SK-N-MC (cell line): ENCODE measurements at regions not wholly inside any gene's neighbourhood (a gene's known extent, or its start where the extent isn't known, plus 50 kb on each side); places are given as distances from the start of the nearest gene placed in this dataset.

Source experiments
- DNase-seq: peaks from one replicate; pipeline ENCODE4 v3.0.0-alpha.2; 2011; ENCODE audit warnings: low read depth, low spot score
- H3K27ac ChIP-seq: fragments of 200-600 bp; sonication (generic); 2 replicates; pipeline ENCODE4 v1.5.1; 2016; ENCODE audit warnings: mixed run types
- H3K36me3 ChIP-seq: fragments of 200-600 bp; sonication (generic); 2 replicates; pipeline ENCODE4 v1.6.1; 2017; ENCODE audit warnings: antibody characterized with exemption, low read length, mixed read lengths; ENCODE audit not compliant: insufficient read depth
- H3K4me3 ChIP-seq: fragments of 200-600 bp; sonication (generic); 2 replicates; pipeline ENCODE4 v1.5.1; 2016
- H3K9ac ChIP-seq: fragments of 200-600 bp; sonication (generic); 2 replicates; pipeline ENCODE4 v1.8.0; 2017; ENCODE audit warnings: mixed run types, mixed read lengths; ENCODE audit not compliant: insufficient read length
- H3K9me3 ChIP-seq: fragments of 200-600 bp; sonication (generic); 2 replicates; pipeline ENCODE4 v1.6.1; 2017; ENCODE audit warnings: low read depth, mild to moderate bottlenecking, antibody characterized with exemption, low read length, moderate library complexity, mixed read lengths
- EZH2 ChIP-seq: fragments of 200-600 bp; sonication (generic); IDR thresholded peaks from one replicate; pipeline ENCODE4 v1.6.1; 2017; ENCODE audit warnings: antibody characterized with exemption
- FOXP2 ChIP-seq: optimal IDR thresholded peaks from 2 replicates; pipeline ENCODE3; 2011; ENCODE audit warnings: mild to moderate bottlenecking, moderate library complexity; ENCODE audit not compliant: insufficient read depth; ENCODE audit errors: extremely low read length, control extremely low read depth
- POLR2AphosphoS5 ChIP-seq: IDR thresholded peaks from 2 replicates; pipeline ENCODE4 v1.6.1; 2012; ENCODE audit warnings: mild to moderate bottlenecking, low read depth, low read length, borderline replicate concordance

GRCh38 chr4:116400480-116400879, 684.9 kb downstream of the TRAM1L1 start:
- H3K36me3 ChIP-seq, result no peaks in the 10 kb centered on the region
- H3K27ac ChIP-seq, result no peak overlapping the region
- TF ChIP-seq POLR2AphosphoS5 (no peak), FOXP2 (no peak), EZH2 (no peak)
- H3K9me3 ChIP-seq, result no peaks in the 10 kb centered on the region
- H3K4me3 ChIP-seq, result no peak overlapping the region
- no peak overlapping the region for H3K9ac ChIP-seq
- no peak for DNase-seq

- Histone ChIP-seq H3K9me3 (no peaks in the 10 kb centered on the region), H3K9ac (no peak overlapping the region), H3K36me3 (no peaks in the 10 kb centered on the region), H3K27ac (no peak overlapping the region), H3K4me3 (no peak overlapping the region)
- no peak for DNase-seq
- TF ChIP-seq FOXP2, result no peak
- no peak for TF ChIP-seq POLR2AphosphoS5
- TF ChIP-seq EZH2, result no peak
These were observed 687.7 kb downstream of the TRAM1L1 start for GRCh38 chr4:116397714-116398113.

GRCh38 chr4:116397291-116397690, 688.1 kb downstream of the TRAM1L1 start:
- no peak for DNase-seq
- TF ChIP-seq FOXP2 (no peak), EZH2 (no peak), POLR2AphosphoS5 (no peak)
- H3K36me3 ChIP-seq, result no peaks in the 10 kb centered on the region
- H3K4me3 ChIP-seq, result no peak overlapping the region
- no peak overlapping the region for H3K9ac ChIP-seq
- no peak overlapping the region for H3K27ac ChIP-seq
- H3K9me3 ChIP-seq, result no peaks in the 10 kb centered on the region

- TF ChIP-seq FOXP2, result no peak
- no peak for TF ChIP-seq EZH2
- TF ChIP-seq POLR2AphosphoS5, result no peak
- Histone ChIP-seq H3K9me3 (no peaks in the 10 kb centered on the region), H3K27ac (no peak overlapping the region), H3K9ac (no peak overlapping the region), H3K4me3 (no peak overlapping the region), H3K36me3 (no peaks in the 10 kb centered on the region)
- DNase-seq, result no peak
These were observed 690.0 kb downstream of the TRAM1L1 start for GRCh38 chr4:116395408-116395807.

GRCh38 chr4:116391020-116391419, 694.4 kb downstream of the TRAM1L1 start:
- no peaks in the 10 kb centered on the region for H3K36me3 ChIP-seq
- no peak for TF ChIP-seq POLR2AphosphoS5
- TF ChIP-seq EZH2, result no peak
- TF ChIP-seq FOXP2, result no peak
- no peaks in the 10 kb centered on the region for H3K9me3 ChIP-seq
- no peak overlapping the region for H3K4me3 ChIP-seq
- no peak for DNase-seq
- no peak overlapping the region for H3K9ac ChIP-seq
- H3K27ac ChIP-seq, result no peak overlapping the region

GRCh38 chr4:116389139-116389538, 696.2 kb downstream of the TRAM1L1 start:
- no peak for DNase-seq

GRCh38 chr4:116387937-116388474, 697.4 kb downstream of the TRAM1L1 start:
- no peak overlapping the region for H3K4me3 ChIP-seq
- H3K9ac ChIP-seq, result no peak overlapping the region
- no peaks in the 10 kb centered on the region for H3K9me3 ChIP-seq
- no peak for DNase-seq
- no peak for TF ChIP-seq EZH2
- TF ChIP-seq FOXP2, result no peak
- TF ChIP-seq POLR2AphosphoS5, result no peak
- H3K27ac ChIP-seq, result no peak overlapping the region
- no peaks in the 10 kb centered on the region for H3K36me3 ChIP-seq

More at GRCh38 chr4:116389139-116389538, 696.2 kb downstream of the TRAM1L1 start:
- TF ChIP-seq FOXP2, result no peak
- TF ChIP-seq POLR2AphosphoS5, result no peak
- no peak for TF ChIP-seq EZH2
- Histone ChIP-seq H3K9me3 (no peaks in the 10 kb centered on the region), H3K36me3 (no peaks in the 10 kb centered on the region), H3K27ac (no peak overlapping the region), H3K9ac (no peak overlapping the region), H3K4me3 (no peak overlapping the region)

- no peak overlapping the region for H3K27ac ChIP-seq
- TF ChIP-seq POLR2AphosphoS5 (no peak), FOXP2 (no peak), EZH2 (no peak)
- H3K4me3 ChIP-seq, result no peak overlapping the region
- no peak for DNase-seq
- H3K9ac ChIP-seq, result no peak overlapping the region
- H3K36me3 ChIP-seq, result no peaks in the 10 kb centered on the region
- H3K9me3 ChIP-seq, result no peaks in the 10 kb centered on the region
These were observed 698.5 kb downstream of the TRAM1L1 start for GRCh38 chr4:116386856-116387255.

- TF ChIP-seq POLR2AphosphoS5 (no peak), FOXP2 (no peak), EZH2 (no peak)
- Histone ChIP-seq H3K36me3 (no peaks in the 10 kb centered on the region), H3K27ac (no peak overlapping the region), H3K9me3 (no peaks in the 10 kb centered on the region), H3K9ac (no peak overlapping the region), H3K4me3 (no peak overlapping the region)
- DNase-seq, result no peak
These were observed 699.8 kb downstream of the TRAM1L1 start for GRCh38 chr4:116385583-116385982.
